Muscle of leg (tissue), 3 donors: ENCODE measurements at regions not wholly inside any gene's neighbourhood (a gene's known extent, or its start where the extent isn't known, plus 50 kb on each side); places are given as distances from the start of the nearest gene placed in this dataset.
A peak's percentile ranks its signal among the peaks of the same experiment; 100 is the strongest.

Experiments used
- DNase-seq: peaks from one replicate; pipeline ENCODE4 v3.0.0; 2013
- H3K27ac ChIP-seq: one replicate; pipeline ENCODE4 v1.5.1; 2013; ENCODE audit warnings: mild to moderate bottlenecking, low read length, control low read depth
- H3K27me3 ChIP-seq: one replicate; pipeline ENCODE4 v1.6.1; 2013; ENCODE audit warnings: low read length; ENCODE audit not compliant: control insufficient read depth, insufficient read depth
- H3K36me3 ChIP-seq: one replicate; pipeline ENCODE4 v1.6.1; 2013; ENCODE audit warnings: low read length; ENCODE audit not compliant: control insufficient read depth, insufficient read depth
- H3K4me1 ChIP-seq: one replicate; pipeline ENCODE4 v1.6.1; 2013; ENCODE audit warnings: low read length; ENCODE audit not compliant: control insufficient read depth, insufficient read depth
- H3K4me3 ChIP-seq: one replicate; pipeline ENCODE4 v1.5.1; 2013; ENCODE audit warnings: low read length, control low read depth
- H3K9me3 ChIP-seq: replicated peaks from 2 replicates; pipeline ENCODE4 v1.6.1; 2013; ENCODE audit warnings: low read depth, low read length; ENCODE audit not compliant: control insufficient read depth
- WGBS: methylation state at CpG from one replicate; pipeline ENCODE4 v1.1.5; 2013; ENCODE audit warnings: missing lambda C conversion rate; ENCODE audit not compliant: insufficient coverage; 5-methylcytosine and 5-hydroxymethylcytosine counted together

DNA sequence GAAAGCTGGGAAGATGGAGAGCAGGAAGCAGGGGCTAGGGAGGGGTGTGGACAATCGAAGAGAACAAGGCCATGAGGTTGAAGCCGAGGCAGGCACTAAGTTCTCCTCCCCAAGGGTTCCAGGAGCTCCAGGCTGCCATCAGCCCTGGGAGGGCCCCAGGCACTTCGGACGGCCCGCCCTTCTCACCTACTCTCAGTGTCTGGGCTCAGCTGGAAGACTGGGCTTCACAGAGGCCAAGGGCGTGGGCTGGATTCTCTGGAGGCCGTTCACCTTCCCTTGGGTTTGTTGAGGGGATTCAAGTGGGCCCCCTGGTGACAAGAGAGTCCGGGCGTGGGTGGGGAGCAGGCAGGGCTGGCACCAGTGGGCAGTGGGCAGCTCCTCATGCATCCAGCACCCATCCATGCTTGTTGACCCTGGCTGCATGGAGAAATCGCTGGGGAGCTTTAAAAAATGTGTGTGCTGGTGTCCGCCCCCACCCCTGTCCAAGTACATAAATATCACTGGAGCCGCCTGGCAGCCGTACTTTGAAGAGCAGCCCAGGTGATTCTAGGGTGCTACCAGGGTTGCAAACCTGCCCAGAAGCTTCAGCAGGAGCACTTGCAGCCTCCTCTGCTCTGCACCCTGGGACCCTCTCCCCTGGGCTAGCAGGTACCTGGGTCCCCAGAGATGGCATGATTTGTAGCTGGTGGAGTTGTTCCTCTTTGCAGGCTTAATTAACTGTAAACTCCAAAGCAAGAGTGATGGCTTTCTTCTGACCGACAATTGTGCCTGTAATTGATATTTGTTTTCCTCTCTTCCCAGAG, 74.3 kb downstream of the RTL6 start:
- 69% methylated on average over 6 of the region's 14 CpGs for WGBS
- H3K36me3 ChIP-seq: no peaks in the 10 kb centered on the region
- no peaks in the 10 kb centered on the region for H3K27me3 ChIP-seq
- H3K4me1 ChIP-seq: peaks cover 23% of the 10 kb centered on the region
- H3K9me3 ChIP-seq: peaks cover 13% of the 10 kb centered on the region
- no peak overlapping the region for H3K27ac ChIP-seq
- H3K4me3 ChIP-seq: no peak overlapping the region
- no peak for DNase-seq

- 36% methylated on average over 11 of the region's 12 CpGs for WGBS
- Histone ChIP-seq H3K9me3 (peaks cover 13% of the 10 kb centered on the region), H3K4me1 (peaks cover 23% of the 10 kb centered on the region), H3K27ac (no peak overlapping the region), H3K4me3 (no peak overlapping the region), H3K27me3 (no peaks in the 10 kb centered on the region), H3K36me3 (no peaks in the 10 kb centered on the region)
- no peak for DNase-seq
Observed at GRCh38 chr22:44422746-44423380, 75.2 kb downstream of the RTL6 start.

- Histone ChIP-seq H3K4me1 (peaks cover 10% of the 10 kb centered on the region), H3K4me3 (no peak overlapping the region), H3K27ac (no peak overlapping the region), H3K27me3 (no peaks in the 10 kb centered on the region), H3K36me3 (no peaks in the 10 kb centered on the region), H3K9me3 (peaks cover 15% of the 10 kb centered on the region)
- WGBS: no CpG with 5 or more reads among the region's 1 CpG
- no peak for DNase-seq
Observed at GRCh38 chr22:44419429-44419828, 78.6 kb downstream of the RTL6 start.

GRCh38 chr22:44413211-44413610, 84.8 kb downstream of the RTL6 start:
- Histone ChIP-seq H3K27me3 (no peaks in the 10 kb centered on the region), H3K4me1 (peaks cover 40% of the 10 kb centered on the region), H3K27ac (no peak overlapping the region), H3K36me3 (no peaks in the 10 kb centered on the region), H3K4me3 (no peak overlapping the region), H3K9me3 (peaks cover 2% of the 10 kb centered on the region)
- no peak for DNase-seq
- 88% methylated on average over 7 of the region's 11 CpGs for WGBS

- H3K4me1 ChIP-seq: peaks cover 49% of the 10 kb centered on the region
- WGBS: 63% methylated on average over 19 of the region's 19 CpGs
- peak overlapping the region; percentile 90 for H3K27ac ChIP-seq
- H3K4me3 ChIP-seq: no peak overlapping the region
- no peaks in the 10 kb centered on the region for H3K27me3 ChIP-seq
- H3K9me3 ChIP-seq: peaks cover 2% of the 10 kb centered on the region
- DNase-seq: no peak
- H3K36me3 ChIP-seq: peaks cover 2% of the 10 kb centered on the region
Observed at GRCh38 chr22:44412136-44412731, 85.8 kb downstream of the RTL6 start.

- Histone ChIP-seq H3K4me1 (peaks cover 56% of the 10 kb centered on the region), H3K36me3 (peaks cover 2% of the 10 kb centered on the region), H3K4me3 (no peak overlapping the region), H3K27ac (peak overlapping the region; percentile 90), H3K27me3 (no peaks in the 10 kb centered on the region), H3K9me3 (peaks cover 2% of the 10 kb centered on the region)
- 61% methylated on average over 32 of the region's 37 CpGs for WGBS
- DNase-seq: no peak
Observed at GRCh38 chr22:44411226-44412135, 86.6 kb downstream of the RTL6 start.

DNA sequence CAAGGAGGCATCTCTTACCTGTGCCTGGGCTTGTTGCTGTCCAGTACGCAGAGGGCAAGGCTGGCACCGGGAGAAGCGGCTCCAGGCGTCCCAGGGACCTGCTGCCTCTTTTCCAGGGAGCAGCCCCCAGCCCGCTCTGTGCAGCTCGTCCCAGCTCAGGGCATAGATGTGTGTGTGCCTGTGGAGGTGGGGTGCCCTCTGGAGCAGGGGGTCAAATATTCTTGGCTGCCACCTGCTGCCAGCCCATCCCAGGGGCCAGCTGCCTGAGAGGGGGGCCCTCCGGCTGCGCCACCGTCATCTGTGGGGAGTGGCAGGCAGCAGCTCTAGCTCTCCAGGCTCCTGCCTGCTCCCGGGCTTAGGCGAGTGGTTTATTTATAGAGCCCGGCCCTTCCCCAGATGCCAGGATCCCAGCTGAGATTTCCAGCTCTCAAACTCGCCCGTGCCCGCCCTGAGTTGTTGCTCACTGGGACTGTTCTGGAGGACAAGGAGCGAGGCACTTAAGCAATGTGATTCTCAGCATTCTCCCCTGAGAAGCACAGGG, 87.5 kb downstream of the RTL6 start:
- DNase-seq: peak; percentile 80
- H3K27me3 ChIP-seq: no peaks in the 10 kb centered on the region
- WGBS: 69% methylated on average over 14 of the region's 16 CpGs
- no peaks in the 10 kb centered on the region for H3K9me3 ChIP-seq
- H3K27ac ChIP-seq: peak overlapping the region; percentile 90
- peak overlapping the region; percentile 54 for H3K4me3 ChIP-seq
- peaks cover 2% of the 10 kb centered on the region for H3K36me3 ChIP-seq
- peaks cover 57% of the 10 kb centered on the region for H3K4me1 ChIP-seq

DNA sequence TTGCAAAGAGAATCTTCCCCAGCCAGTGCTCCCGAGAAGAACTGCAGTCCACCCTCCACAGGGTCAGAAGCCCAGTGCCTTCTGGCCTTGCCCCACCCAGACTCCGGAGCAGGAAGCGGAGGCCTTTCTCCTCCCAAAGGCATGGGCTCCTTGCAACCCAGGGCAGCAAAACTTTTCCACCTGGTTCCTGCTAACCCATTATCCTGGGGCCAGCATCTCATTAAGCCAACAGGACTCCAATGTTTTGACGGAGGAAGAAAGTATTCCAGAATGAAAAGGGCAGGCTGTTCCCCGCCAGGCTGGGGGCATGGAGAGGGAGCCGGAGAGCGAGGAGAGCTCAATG, 88.1 kb downstream of the RTL6 start:
- H3K9me3 ChIP-seq: no peaks in the 10 kb centered on the region
- H3K4me1 ChIP-seq: peaks cover 57% of the 10 kb centered on the region
- H3K27me3 ChIP-seq: no peaks in the 10 kb centered on the region
- peak overlapping the region; percentile 54 for H3K4me3 ChIP-seq
- 55% methylated on average over 6 of the region's 7 CpGs for WGBS
- H3K27ac ChIP-seq: peak overlapping the region; percentile 90
- no peak for DNase-seq
- peaks cover 2% of the 10 kb centered on the region for H3K36me3 ChIP-seq

DNA sequence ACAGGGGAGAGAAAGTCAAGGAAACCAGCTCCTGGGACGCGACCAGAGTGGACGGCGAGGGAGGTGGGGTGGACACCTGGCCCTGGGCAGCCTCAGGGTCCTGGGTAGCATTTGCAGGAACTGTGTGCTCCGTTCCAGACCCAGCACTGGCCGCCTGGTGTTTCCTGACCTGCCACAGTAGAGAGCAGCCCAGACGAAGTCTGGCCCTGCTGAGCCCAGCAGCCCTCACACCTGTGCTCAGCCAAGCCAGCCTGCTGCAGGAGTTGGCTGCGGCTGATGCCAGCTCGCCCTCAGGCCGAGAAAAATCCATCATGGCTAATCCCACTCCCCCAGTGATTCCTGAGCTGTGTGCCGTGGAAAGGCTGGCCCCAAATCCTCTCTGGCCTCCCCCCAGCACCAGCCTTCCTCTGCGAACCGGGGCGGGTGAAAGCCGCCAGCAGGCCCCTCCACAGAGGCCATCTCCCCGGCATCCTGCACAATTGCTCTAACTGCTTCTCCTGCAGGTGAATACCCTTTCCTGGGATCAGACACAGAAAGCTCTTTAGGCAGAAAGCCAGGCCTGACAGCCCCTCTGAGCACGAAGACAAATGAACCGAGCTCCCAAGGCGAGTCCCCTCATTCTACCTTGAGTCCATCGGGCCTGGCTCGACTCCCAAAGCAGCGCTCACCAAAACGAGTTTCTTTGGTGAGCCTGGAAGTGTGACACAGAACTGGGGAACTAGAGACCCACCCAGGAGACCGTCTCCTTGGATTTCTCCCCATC, 88.6 kb downstream of the RTL6 start:
- Histone ChIP-seq H3K9me3 (no peaks in the 10 kb centered on the region), H3K27me3 (no peaks in the 10 kb centered on the region), H3K4me1 (peaks cover 57% of the 10 kb centered on the region), H3K36me3 (peaks cover 2% of the 10 kb centered on the region), H3K4me3 (peak overlapping the region; percentile 54), H3K27ac (peak overlapping the region; percentile 90)
- 50% methylated on average over 24 of the region's 24 CpGs for WGBS
- no peak for DNase-seq
